KMS-11 (cell line): ENCODE measurements at regions not wholly inside any gene's neighbourhood (a gene's known extent, or its start where the extent isn't known, plus 50 kb on each side); places are given as distances from the start of the nearest gene placed in this dataset.

Source experiments
- H2AFZ ChIP-seq: fragments of 200-600 bp; sonication (generic); 2 replicates; pipeline ENCODE4 v1.6.1; 2016; ENCODE audit warnings: antibody characterized with exemption, mixed run types, low read depth
- H3K27ac ChIP-seq: fragments of 200-600 bp; sonication (generic); 2 replicates; pipeline ENCODE4 v1.6.1; 2016; ENCODE audit warnings: mild to moderate bottlenecking, mixed run types
- H3K27me3 ChIP-seq: fragments of 200-600 bp; sonication (generic); 2 replicates; pipeline ENCODE4 v1.6.1; 2017; ENCODE audit warnings: mild to moderate bottlenecking, low read depth, mixed run types, moderate library complexity; ENCODE audit not compliant: insufficient read depth
- H3K36me3 ChIP-seq: fragments of 200-600 bp; sonication (generic); 2 replicates; pipeline ENCODE4 v1.6.1; 2017; ENCODE audit warnings: mild to moderate bottlenecking, mixed run types; ENCODE audit not compliant: insufficient read depth
- H3K4me1 ChIP-seq: fragments of 200-600 bp; sonication (generic); 2 replicates; pipeline ENCODE4 v1.6.1; 2016; ENCODE audit warnings: mild to moderate bottlenecking, low read depth, mixed run types; ENCODE audit not compliant: poor library complexity, severe bottlenecking
- H3K4me2 ChIP-seq: fragments of 200-600 bp; sonication (generic); 2 replicates; pipeline ENCODE4 v1.7.0; 2016; ENCODE audit warnings: mild to moderate bottlenecking, mixed run types
- H3K4me3 ChIP-seq: fragments of 200-600 bp; sonication (generic); IDR thresholded peaks from 2 replicates; pipeline ENCODE4 v1.6.1; 2017; ENCODE audit warnings: low read depth, low read length, mixed read lengths; ENCODE audit not compliant: insufficient read depth
- H3K79me2 ChIP-seq: fragments of 200-600 bp; sonication (generic); 2 replicates; pipeline ENCODE4 v1.6.1; 2016; ENCODE audit warnings: low read depth, mixed run types; ENCODE audit not compliant: insufficient read depth
- H3K9ac ChIP-seq: fragments of 200-600 bp; sonication (generic); 2 replicates; pipeline ENCODE4 v1.6.1; 2016; ENCODE audit warnings: mild to moderate bottlenecking, mixed run types
- H4K20me1 ChIP-seq: fragments of 200-600 bp; sonication (generic); 2 replicates; pipeline ENCODE4 v1.6.1; 2016; ENCODE audit warnings: mild to moderate bottlenecking, mixed run types; ENCODE audit not compliant: insufficient read depth
- TF ChIP-seq, protein P1 (sequence below): fragments of 200-600 bp; sonication (generic); conservative IDR thresholded peaks from 2 replicates; pipeline ENCODE4 v1.6.1; 2017; ENCODE audit warnings: low read depth, mild to moderate bottlenecking, antibody characterized with exemption, low read length, moderate library complexity, mixed read lengths

DNA sequence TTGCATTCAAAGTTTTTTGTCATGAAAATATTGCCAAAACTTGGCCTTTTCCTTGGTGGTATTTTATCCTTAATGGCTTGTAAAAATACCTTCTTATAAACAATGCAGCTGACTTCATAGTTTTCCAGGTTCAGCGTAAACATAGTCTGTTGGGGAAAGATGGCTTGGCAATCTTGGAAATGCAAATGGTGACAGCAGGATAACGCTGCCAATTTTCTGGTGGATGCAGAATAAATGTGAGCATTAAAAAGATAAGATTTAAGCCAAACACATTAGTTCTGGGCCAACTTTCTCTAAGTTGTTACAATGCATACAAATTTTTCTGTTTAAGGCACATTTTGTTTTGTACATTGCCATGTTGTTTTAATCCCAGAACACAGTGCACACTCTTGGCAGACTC, 147.0 kb upstream of the POU1F1 start:
- no peaks in the 10 kb centered on the region for H3K36me3 ChIP-seq
- no peaks in the 10 kb centered on the region for H3K27me3 ChIP-seq
- TF ChIP-seq, protein P1, sequence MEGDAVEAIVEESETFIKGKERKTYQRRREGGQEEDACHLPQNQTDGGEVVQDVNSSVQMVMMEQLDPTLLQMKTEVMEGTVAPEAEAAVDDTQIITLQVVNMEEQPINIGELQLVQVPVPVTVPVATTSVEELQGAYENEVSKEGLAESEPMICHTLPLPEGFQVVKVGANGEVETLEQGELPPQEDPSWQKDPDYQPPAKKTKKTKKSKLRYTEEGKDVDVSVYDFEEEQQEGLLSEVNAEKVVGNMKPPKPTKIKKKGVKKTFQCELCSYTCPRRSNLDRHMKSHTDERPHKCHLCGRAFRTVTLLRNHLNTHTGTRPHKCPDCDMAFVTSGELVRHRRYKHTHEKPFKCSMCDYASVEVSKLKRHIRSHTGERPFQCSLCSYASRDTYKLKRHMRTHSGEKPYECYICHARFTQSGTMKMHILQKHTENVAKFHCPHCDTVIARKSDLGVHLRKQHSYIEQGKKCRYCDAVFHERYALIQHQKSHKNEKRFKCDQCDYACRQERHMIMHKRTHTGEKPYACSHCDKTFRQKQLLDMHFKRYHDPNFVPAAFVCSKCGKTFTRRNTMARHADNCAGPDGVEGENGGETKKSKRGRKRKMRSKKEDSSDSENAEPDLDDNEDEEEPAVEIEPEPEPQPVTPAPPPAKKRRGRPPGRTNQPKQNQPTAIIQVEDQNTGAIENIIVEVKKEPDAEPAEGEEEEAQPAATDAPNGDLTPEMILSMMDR = no peak
- no peak overlapping the region for H3K27ac ChIP-seq
- no peaks in the 10 kb centered on the region for H3K79me2 ChIP-seq
- H3K9ac ChIP-seq = no peak overlapping the region
- H2AFZ ChIP-seq = no peak overlapping the region
- H3K4me3 ChIP-seq = no peak overlapping the region
- no peak overlapping the region for H3K4me2 ChIP-seq
- no peaks in the 10 kb centered on the region for H3K4me1 ChIP-seq
- no peaks in the 10 kb centered on the region for H4K20me1 ChIP-seq

DNA sequence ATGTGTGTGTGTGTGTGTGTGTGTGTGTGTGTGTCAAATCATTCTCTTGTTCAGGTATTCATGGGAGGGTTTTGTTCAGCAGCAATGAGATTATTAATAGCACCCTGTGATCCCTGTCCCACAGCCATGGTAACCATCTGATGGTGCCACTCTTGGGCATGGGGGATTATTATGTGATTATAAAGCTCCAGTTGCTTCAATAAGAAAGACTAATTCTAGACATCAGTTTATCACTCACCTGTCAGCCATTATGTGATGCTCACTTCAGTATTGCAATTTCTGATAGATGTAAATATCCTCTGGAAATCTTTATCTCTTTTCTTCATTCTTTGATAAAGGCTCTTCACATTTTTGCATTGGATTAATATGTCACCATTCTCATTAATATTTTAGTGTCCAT, 145.9 kb upstream of the POU1F1 start:
- TF ChIP-seq, protein P1 = no peak
- Histone ChIP-seq H3K4me1 (no peaks in the 10 kb centered on the region), H3K79me2 (no peaks in the 10 kb centered on the region), H2AFZ (no peak overlapping the region), H3K36me3 (no peaks in the 10 kb centered on the region), H3K4me2 (no peak overlapping the region), H4K20me1 (no peaks in the 10 kb centered on the region), H3K27me3 (no peaks in the 10 kb centered on the region), H3K9ac (no peak overlapping the region), H3K4me3 (no peak overlapping the region), H3K27ac (no peak overlapping the region)

DNA sequence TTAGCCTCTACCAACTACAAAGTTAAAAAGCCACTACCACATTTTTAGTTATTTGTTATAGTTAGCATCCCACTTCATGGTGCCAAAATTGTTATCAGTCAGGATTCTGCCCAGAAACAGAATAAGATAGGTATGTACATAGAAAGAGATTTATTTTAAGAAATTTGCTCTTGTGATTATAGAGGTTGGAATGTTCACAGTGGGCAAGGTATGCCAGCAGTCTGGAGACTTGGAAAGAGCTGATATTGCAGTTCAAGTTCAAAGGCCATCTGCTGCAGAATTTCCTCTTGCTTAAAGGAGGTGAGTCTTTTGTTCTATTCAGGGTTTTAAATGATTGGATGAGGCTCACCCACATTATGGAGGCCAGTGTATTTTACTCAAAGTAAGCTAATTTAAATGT, 143.8 kb upstream of the POU1F1 start:
- no peaks in the 10 kb centered on the region for H4K20me1 ChIP-seq
- H3K27ac ChIP-seq = no peak overlapping the region
- H3K4me3 ChIP-seq = no peak overlapping the region
- no peaks in the 10 kb centered on the region for H3K36me3 ChIP-seq
- H3K27me3 ChIP-seq = no peaks in the 10 kb centered on the region
- H3K79me2 ChIP-seq = no peaks in the 10 kb centered on the region
- H3K4me2 ChIP-seq = no peak overlapping the region
- no peak overlapping the region for H2AFZ ChIP-seq
- no peaks in the 10 kb centered on the region for H3K4me1 ChIP-seq
- TF ChIP-seq, protein P1 = no peak
- H3K9ac ChIP-seq = no peak overlapping the region

DNA sequence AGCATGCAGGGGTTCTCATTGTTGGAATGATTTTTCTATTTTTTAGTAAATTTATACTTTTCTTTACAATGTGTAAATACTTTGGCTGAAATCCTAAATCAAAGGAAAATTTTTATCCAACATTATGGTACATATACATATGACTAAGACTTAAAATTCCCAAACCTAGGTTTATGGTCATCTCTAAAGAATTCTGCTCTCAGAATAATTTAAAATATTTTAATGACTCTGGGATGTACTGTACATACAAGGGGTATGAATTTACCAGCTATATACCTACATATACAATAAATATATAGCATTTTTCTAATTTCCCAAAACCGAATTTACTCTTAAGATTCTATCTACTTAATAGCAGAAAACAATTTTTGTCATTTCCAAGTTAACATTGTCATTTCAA, 137.9 kb upstream of the POU1F1 start:
- Histone ChIP-seq H4K20me1 (no peaks in the 10 kb centered on the region), H3K79me2 (no peaks in the 10 kb centered on the region), H3K36me3 (no peaks in the 10 kb centered on the region), H2AFZ (no peak overlapping the region), H3K27ac (no peak overlapping the region), H3K9ac (no peak overlapping the region), H3K4me3 (no peak overlapping the region), H3K27me3 (no peaks in the 10 kb centered on the region), H3K4me1 (no peaks in the 10 kb centered on the region), H3K4me2 (no peak overlapping the region)
- TF ChIP-seq, protein P1 = no peak

- no peak overlapping the region for H2AFZ ChIP-seq
- no peaks in the 10 kb centered on the region for H3K79me2 ChIP-seq
- H3K4me3 ChIP-seq = no peak overlapping the region
- H3K4me2 ChIP-seq = no peak overlapping the region
- no peak overlapping the region for H3K27ac ChIP-seq
- H4K20me1 ChIP-seq = no peaks in the 10 kb centered on the region
- TF ChIP-seq, protein P1 = no peak
- no peaks in the 10 kb centered on the region for H3K27me3 ChIP-seq
- H3K9ac ChIP-seq = no peak overlapping the region
- no peaks in the 10 kb centered on the region for H3K36me3 ChIP-seq
- H3K4me1 ChIP-seq = no peaks in the 10 kb centered on the region
Observed at GRCh38 chr3:87413814-87414213, 137.4 kb upstream of the POU1F1 start.
